8988T (cell line): ENCODE measurements at regions not wholly inside any gene's neighbourhood (a gene's known extent, or its start where the extent isn't known, plus 50 kb on each side); places are given as distances from the start of the nearest gene placed in this dataset.

ENCODE experiments used
- DNase-seq: peaks from one replicate; pipeline ENCODE4 v3.0.0; 2011

GRCh38 chr14:66119606-66120231 is 366.5 kb upstream of the CCDC196 start:
- no peak for DNase-seq

GRCh38 chr14:66120402-66120801 is 365.8 kb upstream of the CCDC196 start:
- DNase-seq: no peak

- DNase-seq: no peak
These were observed 364.3 kb upstream of the CCDC196 start for GRCh38 chr14:66121859-66122258.

GRCh38 chr14:66129224-66129623 is 356.9 kb upstream of the CCDC196 start:
- DNase-seq: no peak

- DNase-seq: no peak
These were observed 355.1 kb upstream of the CCDC196 start for GRCh38 chr14:66131111-66131510.

- DNase-seq: no peak
These were observed 352.5 kb upstream of the CCDC196 start for GRCh38 chr14:66133666-66134065.

GRCh38 chr14:66135831-66136230 is 350.3 kb upstream of the CCDC196 start:
- DNase-seq: no peak

- DNase-seq: no peak
These were observed 349.1 kb upstream of the CCDC196 start for GRCh38 chr14:66137081-66137480.

GRCh38 chr14:66139432-66139831 is 346.7 kb upstream of the CCDC196 start:
- no peak for DNase-seq

- DNase-seq: no peak
These were observed 345.8 kb upstream of the CCDC196 start for GRCh38 chr14:66140213-66140918.

GRCh38 chr14:66140963-66141362 is 345.2 kb upstream of the CCDC196 start:
- no peak for DNase-seq

GRCh38 chr14:66141733-66142132 is 344.4 kb upstream of the CCDC196 start:
- DNase-seq: no peak

GRCh38 chr14:66143387-66144112 is 342.6 kb upstream of the CCDC196 start:
- no peak for DNase-seq

GRCh38 chr14:66152302-66152701 is 333.9 kb upstream of the CCDC196 start:
- DNase-seq: no peak

GRCh38 chr14:66152747-66153146 is 333.4 kb upstream of the CCDC196 start:
- no peak for DNase-seq

- no peak for DNase-seq
These were observed 323.1 kb upstream of the CCDC196 start for GRCh38 chr14:66163023-66163422.

- no peak for DNase-seq
These were observed 320.8 kb upstream of the CCDC196 start for GRCh38 chr14:66165337-66165736.

- DNase-seq: no peak
These were observed 311.7 kb upstream of the CCDC196 start for GRCh38 chr14:66174453-66174891.

GRCh38 chr14:66177935-66178334 is 308.2 kb upstream of the CCDC196 start:
- DNase-seq: no peak

- no peak for DNase-seq
These were observed 289.5 kb upstream of the CCDC196 start for GRCh38 chr14:66196670-66197069.

GRCh38 chr14:66197276-66197675 is 288.9 kb upstream of the CCDC196 start:
- no peak for DNase-seq

- no peak for DNase-seq
These were observed 279.6 kb upstream of the CCDC196 start for GRCh38 chr14:66206554-66206953.

- DNase-seq: no peak
These were observed 269.4 kb upstream of the CCDC196 start for GRCh38 chr14:66216763-66217162.

- DNase-seq: no peak
These were observed 266.3 kb upstream of the CCDC196 start for GRCh38 chr14:66219886-66220285.
